Fibroblast of pulmonary artery (primary cell): ENCODE measurements at regions not wholly inside any gene's neighbourhood (a gene's known extent, or its start where the extent isn't known, plus 50 kb on each side); places are given as distances from the start of the nearest gene placed in this dataset.
"Not testable (repeated sequence)": the region's sequence is repeated elsewhere in the genome, so short reads cannot be mapped to it uniquely, and the experiment has no call there.

Experiments
- DNase-seq: peaks from one replicate; pipeline ENCODE4 v3.0.0-alpha.2; 2010; ENCODE audit warnings: low read depth
- H3K4me3 ChIP-seq: replicated peaks from 2 replicates; pipeline ENCODE4 v1.5.1; 2011; ENCODE audit warnings: low read depth, mild to moderate bottlenecking, control low read depth, low read length, moderate library complexity
- CTCF ChIP-seq: IDR thresholded peaks from 2 replicates; pipeline ENCODE4 v1.5.1; 2011; ENCODE audit warnings: mild to moderate bottlenecking, control low read depth, low read length, inconsistent platforms; ENCODE audit errors: missing control alignments

GRCh38 chr2:121150713-121151112, 134.3 kb downstream of the TFCP2L1 start:
- no peak overlapping the region for H3K4me3 ChIP-seq
- no peak for TF ChIP-seq CTCF
- no peak for DNase-seq

- TF ChIP-seq CTCF, result no peak
- no peak overlapping the region for H3K4me3 ChIP-seq
- DNase-seq, result no peak
Observed at GRCh38 chr2:121151311-121152109, 133.5 kb downstream of the TFCP2L1 start.

- no peak overlapping the region for H3K4me3 ChIP-seq
- no peak for DNase-seq
- no peak for TF ChIP-seq CTCF
Observed at GRCh38 chr2:121152861-121153260, 132.1 kb downstream of the TFCP2L1 start.

- DNase-seq, result no peak
- no peak for TF ChIP-seq CTCF
- no peak overlapping the region for H3K4me3 ChIP-seq
Observed at GRCh38 chr2:121153516-121153915, 131.5 kb downstream of the TFCP2L1 start.

- TF ChIP-seq CTCF, result no peak
Observed at GRCh38 chr2:121155502-121156056, 129.4 kb downstream of the TFCP2L1 start.

GRCh38 chr2:121157481-121157880, 127.5 kb downstream of the TFCP2L1 start:
- H3K4me3 ChIP-seq, DNase-seq: not testable (repeated sequence)

More at GRCh38 chr2:121155502-121156056, 129.4 kb downstream of the TFCP2L1 start:
- DNase-seq, result no peak
- H3K4me3 ChIP-seq, result no peak overlapping the region

GRCh38 chr2:121159291-121160071, 125.5 kb downstream of the TFCP2L1 start:
- no peak for DNase-seq
- no peak for TF ChIP-seq CTCF
- H3K4me3 ChIP-seq, result no peak overlapping the region
